Keratinocyte (primary cell): ENCODE measurements at regions not wholly inside any gene's neighbourhood (a gene's known extent, or its start where the extent isn't known, plus 50 kb on each side); places are given as distances from the start of the nearest gene placed in this dataset.

Source experiments
- CTCF ChIP-seq, 3 experiments: IDR thresholded peaks in 1 of 3; conservative IDR thresholded peaks in 1 of 3; optimal IDR thresholded peaks in 1 of 3; 2 replicates in 2 of 3; 3 replicates in 1 of 3; pipeline versions ENCODE3 to v1.5.1; 2011; ENCODE audit warnings: low read length in 3 of 3, mild to moderate bottlenecking in 3 of 3, moderate library complexity in 2 of 3, control low read depth in 1 of 3, inconsistent platforms in 1 of 3; ENCODE audit not compliant: insufficient read depth in 2 of 3; ENCODE audit errors: extremely low read depth in 1 of 3
- EZH2 ChIP-seq: IDR thresholded peaks from one replicate; pipeline ENCODE4 v1.6.1; 2012; ENCODE audit warnings: inconsistent platforms, mild to moderate bottlenecking, low read length, moderate library complexity

DNA sequence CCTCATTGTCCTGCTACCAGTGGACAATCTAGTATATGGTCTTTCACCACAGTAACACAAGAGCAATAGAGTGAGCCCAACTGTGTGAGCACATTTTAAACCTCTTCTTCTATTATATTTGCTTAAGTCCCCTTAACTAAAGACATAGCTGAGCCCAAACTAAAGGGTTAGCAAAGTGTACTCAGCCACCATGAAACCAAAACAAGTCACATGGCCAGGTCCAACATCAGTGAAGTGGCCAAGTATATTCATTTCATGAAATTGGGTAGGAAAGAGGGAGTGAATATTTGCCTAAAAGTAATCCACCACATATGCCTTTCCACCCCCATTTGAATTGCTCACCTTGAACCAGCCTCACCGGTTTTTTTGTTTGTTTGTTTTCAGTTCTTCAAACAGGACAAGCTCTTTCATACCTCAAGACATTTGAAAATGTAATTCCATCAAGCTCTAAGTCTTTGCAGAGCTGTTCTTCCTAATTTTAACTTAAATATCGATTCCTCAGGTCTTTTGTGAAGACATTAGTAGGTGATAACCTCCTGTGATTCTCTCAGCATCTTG is 327.0 kb upstream of the SEMA6D start:
- TF ChIP-seq CTCF (optimal IDR thresholded peaks at IDR 0.05 in 1 of 3, IDR thresholded peaks at IDR 0.05 in 1 of 3, conservative IDR thresholded peaks at IDR 0.05 in 1 of 3; ENCODE audit: extremely low read depth in 1 of 3, insufficient read depth in 2 of 3, low read length in 3 of 3) (no peak), EZH2 (no peak)
